ENCODE measurements at regions not wholly inside any gene's neighbourhood (a gene's known extent, or its start where the extent isn't known, plus 50 kb on each side); places are given as distances from the start of the nearest gene placed in this dataset.
"Not testable (repeated sequence)": the region's sequence is repeated elsewhere in the genome, so short reads cannot be mapped to it uniquely, and the experiment has no call there.

- no peak overlapping the region for H3K4me3 ChIP-seq
- no peak for TF ChIP-seq CTCF (IDR thresholded peaks at IDR 0.05)
- H3K9me3 ChIP-seq = no peaks in the 10 kb centered on the region
- no peak overlapping the region for H3K9ac ChIP-seq (ENCODE audit: low read depth in 2 of 2, low read length in 2 of 2)
- no peaks in the 10 kb centered on the region for H3K4me1 ChIP-seq
- intact Hi-C loops (cut with DNase I) = no loop called here
- no peaks in the 10 kb centered on the region for H3K27me3 ChIP-seq
- no peak overlapping the region for H3K27ac ChIP-seq
- no peak for DNase-seq
- no peaks in the 10 kb centered on the region for H3K36me3 ChIP-seq
Measured at GRCh38 chr2:82954868-82955267, 1504.2 kb downstream of the SUCLG1 start.

GRCh38 chr2:82939211-82939610 lies 1519.9 kb downstream of the SUCLG1 start:
- no peak overlapping the region for H3K9ac ChIP-seq (ENCODE audit: low read depth in 2 of 2, low read length in 2 of 2)
- no peak for DNase-seq
- TF ChIP-seq CTCF (IDR thresholded peaks at IDR 0.05) = no peak
- H3K27me3 ChIP-seq = no peaks in the 10 kb centered on the region
- no peak overlapping the region for H3K4me3 ChIP-seq
- H3K27ac ChIP-seq = no peak overlapping the region
- H3K36me3 ChIP-seq = no peaks in the 10 kb centered on the region
- H3K4me1 ChIP-seq = no peaks in the 10 kb centered on the region
- intact Hi-C loops (cut with DNase I) = no loop called here
- H3K9me3 ChIP-seq = no peaks in the 10 kb centered on the region

DNA sequence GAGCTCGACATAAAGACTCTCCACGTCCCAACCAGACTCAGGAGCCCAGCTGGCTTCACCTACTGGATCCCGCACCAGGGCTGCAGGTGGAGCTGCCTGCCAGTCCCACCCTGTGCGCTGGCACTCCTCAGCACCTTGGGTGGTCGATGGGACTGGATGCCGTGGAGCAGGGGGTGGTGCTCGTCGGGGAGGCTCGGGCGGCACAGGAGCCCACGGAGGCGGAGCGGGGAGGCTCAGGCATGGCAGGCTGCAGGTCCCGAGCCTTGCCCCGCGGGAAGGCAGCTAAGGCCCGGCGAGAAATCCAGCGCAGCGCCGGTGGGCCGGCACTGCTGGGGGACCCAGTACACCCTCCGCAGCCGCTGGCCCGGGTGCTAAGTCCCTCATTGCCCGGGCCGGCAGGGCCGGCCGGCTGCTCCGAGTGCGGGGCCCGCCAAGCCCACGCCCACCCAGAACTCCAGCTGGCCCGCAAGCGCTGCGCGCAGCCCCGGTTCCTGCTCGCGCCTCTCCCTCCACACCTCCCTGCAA lies 1520.7 kb downstream of the SUCLG1 start:
- intact Hi-C loops (cut with DNase I); H3K4me3 ChIP-seq; H3K27me3 ChIP-seq; H3K27ac ChIP-seq; H3K36me3 ChIP-seq; H3K9ac ChIP-seq (ENCODE audit: low read depth in 2 of 2, low read length in 2 of 2); DNase-seq; H3K9me3 ChIP-seq; H3K4me1 ChIP-seq: not testable (repeated sequence)

GRCh38 chr2:82913566-82913965 lies 1545.5 kb downstream of the SUCLG1 start:
- Histone ChIP-seq H3K4me1 (no peaks in the 10 kb centered on the region), H3K9me3 (no peaks in the 10 kb centered on the region), H3K9ac (ENCODE audit: low read depth in 2 of 2, low read length in 2 of 2) (no peak overlapping the region), H3K36me3 (no peaks in the 10 kb centered on the region), H3K27ac (no peak overlapping the region), H3K4me3 (no peak overlapping the region), H3K27me3 (no peaks in the 10 kb centered on the region)
- intact Hi-C loops (cut with DNase I) = no loop called here
- DNase-seq = no peak
- no peak for TF ChIP-seq CTCF (IDR thresholded peaks at IDR 0.05)

DNA sequence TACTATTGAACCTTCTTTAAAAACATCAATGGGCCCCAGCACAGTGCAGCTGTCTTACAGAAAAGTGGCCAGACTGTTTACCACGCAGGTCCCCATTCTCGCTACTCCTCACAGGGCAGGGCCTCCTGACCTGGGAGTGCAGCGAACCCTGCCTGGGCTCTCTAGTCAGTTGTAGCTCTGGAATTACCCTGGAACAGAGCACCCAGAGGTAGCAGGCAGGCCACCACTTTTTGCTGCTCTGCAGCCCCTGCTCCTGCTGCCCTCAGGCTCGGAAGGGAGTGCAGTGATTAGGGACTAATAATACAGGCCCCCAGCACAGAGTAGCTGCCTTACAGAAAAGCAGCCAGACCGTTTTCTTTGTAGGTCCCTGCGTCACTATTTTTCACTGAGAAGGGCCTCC lies 1563.0 kb downstream of the SUCLG1 start:
- H3K27ac ChIP-seq = no peak overlapping the region
- no peak for DNase-seq
- H3K9me3 ChIP-seq = no peaks in the 10 kb centered on the region
- H3K36me3 ChIP-seq = no peaks in the 10 kb centered on the region
- intact Hi-C loops (cut with DNase I) = no loop called here
- no peak overlapping the region for H3K9ac ChIP-seq (ENCODE audit: low read depth in 2 of 2, low read length in 2 of 2)
- no peak for TF ChIP-seq CTCF (IDR thresholded peaks at IDR 0.05)
- no peak overlapping the region for H3K4me3 ChIP-seq
- H3K27me3 ChIP-seq = no peaks in the 10 kb centered on the region
- H3K4me1 ChIP-seq = no peaks in the 10 kb centered on the region

- H3K27me3 ChIP-seq = no peaks in the 10 kb centered on the region
- no peak overlapping the region for H3K9ac ChIP-seq (ENCODE audit: low read depth in 2 of 2, low read length in 2 of 2)
- intact Hi-C loops (cut with DNase I) = no loop called here
- no peak overlapping the region for H3K27ac ChIP-seq
- no peaks in the 10 kb centered on the region for H3K4me1 ChIP-seq
- TF ChIP-seq CTCF (IDR thresholded peaks at IDR 0.05) = no peak
- H3K36me3 ChIP-seq = no peaks in the 10 kb centered on the region
- H3K9me3 ChIP-seq = no peaks in the 10 kb centered on the region
- DNase-seq = no peak
- no peak overlapping the region for H3K4me3 ChIP-seq
Measured at GRCh38 chr2:82893190-82893589, 1565.9 kb downstream of the SUCLG1 start.
